ENCODE measurements at regions not wholly inside any gene's neighbourhood (a gene's known extent, or its start where the extent isn't known, plus 50 kb on each side); places are given as distances from the start of the nearest gene placed in this dataset.

GRCh38 chr22:22349455-22349836, 104.9 kb downstream of the VPREB1 start (continued):
- TF ChIP-seq ZBTB49 (CRISPR knock-in tag; IDR thresholded peaks at IDR 0.05; ENCODE audit: borderline replicate concordance) (no peak), BRCA1 (CRISPR knock-in tag; IDR thresholded peaks at IDR 0.05) (no peak), ATAD3A (CRISPR knock-in tag; IDR thresholded peaks at IDR 0.05) (no peak), BCLAF1 (IDR thresholded peaks at IDR 0.05) (no peak), SNAI1 (CRISPR knock-in tag; IDR thresholded peaks at IDR 0.05; ENCODE audit: borderline replicate concordance) (no peak), DMTF1 (CRISPR knock-in tag; IDR thresholded peaks at IDR 0.05) (no peak), KLF13 (CRISPR knock-in tag; IDR thresholded peaks at IDR 0.05) (no peak), NR3C1 (CRISPR knock-in tag; IDR thresholded peaks at IDR 0.05) (no peak), ZFAT (CRISPR knock-in tag; conservative IDR thresholded peaks at IDR 0.05) (no peak), ZNF205 (CRISPR knock-in tag; IDR thresholded peaks at IDR 0.05) (no peak), PTBP1 (IDR thresholded peaks at IDR 0.05; ENCODE audit: low read depth, low read length, poor library complexity, severe bottlenecking) (no peak), ZNF253 (CRISPR knock-in tag; IDR thresholded peaks at IDR 0.05; ENCODE audit: borderline replicate concordance) (no peak)

Measured in HepG2 (cell line).